ENCODE measurements at regions not wholly inside any gene's neighbourhood (a gene's known extent, or its start where the extent isn't known, plus 50 kb on each side); places are given as distances from the start of the nearest gene placed in this dataset.

DNA sequence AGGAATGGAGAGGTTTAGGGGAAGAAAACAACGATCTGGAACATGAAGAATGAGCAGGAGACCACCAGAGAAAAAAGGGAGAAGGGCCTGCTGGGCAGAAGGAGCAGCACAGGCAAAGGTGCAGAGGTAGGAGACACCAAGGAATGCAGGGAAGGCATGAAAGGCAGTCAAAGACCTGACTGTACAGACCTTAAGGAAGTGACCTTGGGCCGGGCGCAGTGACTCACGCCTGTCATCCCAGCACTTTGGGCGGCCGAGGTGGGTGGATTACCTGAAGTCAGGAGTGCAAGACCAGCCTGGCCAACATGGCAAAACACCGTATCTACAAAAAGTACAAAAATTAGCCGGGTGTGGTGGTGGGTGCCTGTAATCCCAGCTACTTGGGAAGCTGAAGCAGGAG lies 157.7 kb upstream of the ATP10A start:
- Mint-ChIP-seq H3K9me3 (ENCODE audit: unreplicated experiment) (no peaks in the 10 kb centered on the region), H3K4me1 (ENCODE audit: low read depth, unreplicated experiment) (peaks cover 19% of the 10 kb centered on the region), H3K4me3 (ENCODE audit: unreplicated experiment) (no peak overlapping the region), H3K36me3 (ENCODE audit: insufficient read depth, unreplicated experiment) (no peaks in the 10 kb centered on the region), H3K27ac (ENCODE audit: unreplicated experiment) (peak overlapping the region; percentile 10), H3K27me3 (ENCODE audit: insufficient read depth, unreplicated experiment) (no peaks in the 10 kb centered on the region)
- BruUV-seq (replicated peaks) = no TSS peak
- intact Hi-C loops (cut with micrococcal nuclease; ENCODE audit: unreplicated experiment) = loop anchor here (10.0 kb wide), 1 partner anchor 66 kb away; no protein-coding TSS in a partner anchor
- Histone ChIP-seq H3K27me3 (replicated peaks; ENCODE audit: control insufficient read depth, insufficient read depth, low read length) (no peaks in the 10 kb centered on the region), H3K9me3 (no peaks in the 10 kb centered on the region), H3K4me3 (ENCODE audit: low read depth, low read length) (no peak overlapping the region), H3K36me3 (ENCODE audit: control insufficient read depth, insufficient read depth, low read length) (no peaks in the 10 kb centered on the region), H3K4me1 (peaks cover 10% of the 10 kb centered on the region)
- DNase-seq = no peak
- POLR2A ChIA-PET = no interaction called here
- TF ChIP-seq, protein P1, sequence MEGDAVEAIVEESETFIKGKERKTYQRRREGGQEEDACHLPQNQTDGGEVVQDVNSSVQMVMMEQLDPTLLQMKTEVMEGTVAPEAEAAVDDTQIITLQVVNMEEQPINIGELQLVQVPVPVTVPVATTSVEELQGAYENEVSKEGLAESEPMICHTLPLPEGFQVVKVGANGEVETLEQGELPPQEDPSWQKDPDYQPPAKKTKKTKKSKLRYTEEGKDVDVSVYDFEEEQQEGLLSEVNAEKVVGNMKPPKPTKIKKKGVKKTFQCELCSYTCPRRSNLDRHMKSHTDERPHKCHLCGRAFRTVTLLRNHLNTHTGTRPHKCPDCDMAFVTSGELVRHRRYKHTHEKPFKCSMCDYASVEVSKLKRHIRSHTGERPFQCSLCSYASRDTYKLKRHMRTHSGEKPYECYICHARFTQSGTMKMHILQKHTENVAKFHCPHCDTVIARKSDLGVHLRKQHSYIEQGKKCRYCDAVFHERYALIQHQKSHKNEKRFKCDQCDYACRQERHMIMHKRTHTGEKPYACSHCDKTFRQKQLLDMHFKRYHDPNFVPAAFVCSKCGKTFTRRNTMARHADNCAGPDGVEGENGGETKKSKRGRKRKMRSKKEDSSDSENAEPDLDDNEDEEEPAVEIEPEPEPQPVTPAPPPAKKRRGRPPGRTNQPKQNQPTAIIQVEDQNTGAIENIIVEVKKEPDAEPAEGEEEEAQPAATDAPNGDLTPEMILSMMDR (IDR thresholded peaks at IDR 0.05; ENCODE audit: insufficient read depth in 1 of 2, low read depth in 1 of 2, low read length in 1 of 2, severe bottlenecking in 1 of 2, unreplicated experiment in 1 of 2) = no peak
- CTCF ChIA-PET = no interaction called here

DNA sequence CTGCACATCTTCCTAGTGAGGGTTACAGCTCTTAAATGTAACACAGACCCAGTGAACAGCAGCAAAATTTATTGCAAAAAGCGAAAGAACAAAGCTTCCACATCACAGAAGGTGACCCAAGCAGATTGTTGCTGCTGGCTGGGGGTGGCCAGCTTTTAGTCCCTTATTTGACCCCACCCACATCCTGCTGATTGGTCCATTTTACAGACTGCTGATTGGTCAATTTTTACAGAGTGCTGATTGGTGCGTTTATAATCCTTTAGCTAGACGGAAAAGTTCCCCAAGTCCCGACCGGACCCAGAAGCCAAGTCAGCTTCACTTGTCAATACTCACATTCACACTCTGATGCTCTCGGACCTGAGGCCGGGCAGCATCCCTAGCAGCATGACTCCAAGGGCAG lies 154.5 kb upstream of the ATP10A start:
- no peaks in the 10 kb centered on the region for H3K36me3 ChIP-seq (ENCODE audit: control insufficient read depth, insufficient read depth, low read length)
- Mint-ChIP-seq H3K36me3 (ENCODE audit: insufficient read depth, unreplicated experiment) (no peaks in the 10 kb centered on the region), H3K27me3 (ENCODE audit: insufficient read depth, unreplicated experiment) (no peaks in the 10 kb centered on the region), H3K4me1 (ENCODE audit: low read depth, unreplicated experiment) (peaks cover 7% of the 10 kb centered on the region), H3K27ac (ENCODE audit: unreplicated experiment) (no peak overlapping the region), H3K4me3 (ENCODE audit: unreplicated experiment) (no peak overlapping the region), H3K9me3 (ENCODE audit: unreplicated experiment) (no peaks in the 10 kb centered on the region)
- intact Hi-C loops (cut with micrococcal nuclease; ENCODE audit: unreplicated experiment) = no loop called here
- CTCF ChIA-PET = no interaction called here
- TF ChIP-seq, protein P1 (IDR thresholded peaks at IDR 0.05; ENCODE audit: insufficient read depth in 1 of 2, low read depth in 1 of 2, low read length in 1 of 2, severe bottlenecking in 1 of 2, unreplicated experiment in 1 of 2) = no peak
- no peaks in the 10 kb centered on the region for H3K4me1 ChIP-seq
- H3K4me3 ChIP-seq (ENCODE audit: low read depth, low read length) = no peak overlapping the region
- POLR2A ChIA-PET = no interaction called here
- H3K27me3 ChIP-seq (replicated peaks; ENCODE audit: control insufficient read depth, insufficient read depth, low read length) = no peaks in the 10 kb centered on the region
- BruUV-seq (replicated peaks) = no TSS peak
- DNase-seq = no peak
- H3K9me3 ChIP-seq = no peaks in the 10 kb centered on the region

DNA sequence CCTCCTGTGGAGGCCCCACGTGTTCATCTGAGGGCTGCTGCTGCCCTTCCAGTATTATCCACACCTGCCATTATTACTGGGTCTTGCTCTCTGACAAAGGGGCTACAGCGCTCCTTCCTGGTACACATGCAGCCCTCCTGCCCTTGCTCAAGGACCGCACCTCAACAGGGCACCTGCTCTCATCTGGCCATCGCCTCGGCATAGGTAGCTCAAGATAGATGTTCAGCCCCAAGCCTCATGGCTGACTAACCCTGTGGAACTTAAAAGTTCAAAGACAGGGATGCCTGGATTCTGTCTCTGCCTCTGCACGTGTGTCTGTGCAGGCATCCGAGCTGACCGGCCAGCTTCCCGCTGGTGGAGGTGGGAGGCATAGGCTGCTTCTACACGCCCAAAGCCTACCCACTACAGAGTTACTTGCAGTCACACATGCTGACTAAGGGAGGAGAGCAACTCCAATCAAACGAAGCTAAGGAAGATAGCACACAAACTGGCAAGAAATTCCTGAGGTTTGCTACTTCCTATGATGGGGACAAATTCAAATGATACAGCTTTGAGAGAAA lies 152.5 kb upstream of the ATP10A start:
- no TSS peak for BruUV-seq (replicated peaks)
- POLR2A ChIA-PET = no interaction called here

More for the DNA sequence above, 152.5 kb upstream of the ATP10A start:
- H3K9me3 ChIP-seq = no peaks in the 10 kb centered on the region
- no peaks in the 10 kb centered on the region for H3K36me3 ChIP-seq (ENCODE audit: control insufficient read depth, insufficient read depth, low read length)
- H3K9me3 Mint-ChIP-seq (ENCODE audit: unreplicated experiment) = no peaks in the 10 kb centered on the region
- no peak overlapping the region for H3K4me3 Mint-ChIP-seq (ENCODE audit: unreplicated experiment)
- no peak overlapping the region for H3K27ac Mint-ChIP-seq (ENCODE audit: unreplicated experiment)
- H3K27me3 Mint-ChIP-seq (ENCODE audit: insufficient read depth, unreplicated experiment) = no peaks in the 10 kb centered on the region
- TF ChIP-seq, protein P1 (IDR thresholded peaks at IDR 0.05; ENCODE audit: insufficient read depth in 1 of 2, low read depth in 1 of 2, low read length in 1 of 2, severe bottlenecking in 1 of 2, unreplicated experiment in 1 of 2) = no peak
- intact Hi-C loops (cut with micrococcal nuclease; ENCODE audit: unreplicated experiment) = no loop called here
- CTCF ChIA-PET = no interaction called here
- DNase-seq = no peak
- H3K4me3 ChIP-seq (ENCODE audit: low read depth, low read length) = no peak overlapping the region
- no peaks in the 10 kb centered on the region for H3K4me1 ChIP-seq
- H3K4me1 Mint-ChIP-seq (ENCODE audit: low read depth, unreplicated experiment) = peaks cover 2% of the 10 kb centered on the region
- H3K27me3 ChIP-seq (replicated peaks; ENCODE audit: control insufficient read depth, insufficient read depth, low read length) = no peaks in the 10 kb centered on the region
- H3K36me3 Mint-ChIP-seq (ENCODE audit: insufficient read depth, unreplicated experiment) = no peaks in the 10 kb centered on the region

All from Caco-2 (cell line).